T-helper 2 cell (primary cell): ENCODE measurements at regions not wholly inside any gene's neighbourhood (a gene's known extent, or its start where the extent isn't known, plus 50 kb on each side); places are given as distances from the start of the nearest gene placed in this dataset.
"Not testable (repeated sequence)": the region's sequence is repeated elsewhere in the genome, so short reads cannot be mapped to it uniquely, and the experiment has no call there.

Source experiments
- DNase-seq, 5 experiments: peaks; one replicate each; pipeline versions ENCODE4 v3.0.0 to v3.0.0-alpha.2; 2012 to 2022

- no peak for DNase-seq
Observed at GRCh38 chr1:224061436-224061835, 52.5 kb upstream of the FBXO28 start.

GRCh38 chr1:224059897-224060427, 53.9 kb upstream of the FBXO28 start:
- DNase-seq: no peak

DNA sequence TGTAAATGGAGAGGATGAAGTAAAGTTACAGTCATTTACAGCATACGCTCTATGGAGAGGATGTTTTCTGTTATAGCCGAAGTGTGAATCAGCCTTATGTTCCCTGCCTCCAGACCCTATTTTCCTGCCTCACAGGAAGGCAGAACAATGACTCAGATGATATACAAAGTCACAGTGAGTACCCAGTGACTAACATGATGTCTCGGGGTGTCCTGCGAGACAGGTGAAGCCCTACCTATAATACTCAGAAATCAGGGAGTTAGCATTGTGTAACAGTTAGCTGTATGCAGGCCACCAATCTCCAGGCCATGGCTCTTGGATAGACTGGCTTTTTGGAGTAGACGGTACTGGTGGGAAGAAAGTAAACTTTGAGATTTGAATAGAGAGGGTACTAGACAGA, 55.6 kb upstream of the FBXO28 start:
- no peak for DNase-seq

DNA sequence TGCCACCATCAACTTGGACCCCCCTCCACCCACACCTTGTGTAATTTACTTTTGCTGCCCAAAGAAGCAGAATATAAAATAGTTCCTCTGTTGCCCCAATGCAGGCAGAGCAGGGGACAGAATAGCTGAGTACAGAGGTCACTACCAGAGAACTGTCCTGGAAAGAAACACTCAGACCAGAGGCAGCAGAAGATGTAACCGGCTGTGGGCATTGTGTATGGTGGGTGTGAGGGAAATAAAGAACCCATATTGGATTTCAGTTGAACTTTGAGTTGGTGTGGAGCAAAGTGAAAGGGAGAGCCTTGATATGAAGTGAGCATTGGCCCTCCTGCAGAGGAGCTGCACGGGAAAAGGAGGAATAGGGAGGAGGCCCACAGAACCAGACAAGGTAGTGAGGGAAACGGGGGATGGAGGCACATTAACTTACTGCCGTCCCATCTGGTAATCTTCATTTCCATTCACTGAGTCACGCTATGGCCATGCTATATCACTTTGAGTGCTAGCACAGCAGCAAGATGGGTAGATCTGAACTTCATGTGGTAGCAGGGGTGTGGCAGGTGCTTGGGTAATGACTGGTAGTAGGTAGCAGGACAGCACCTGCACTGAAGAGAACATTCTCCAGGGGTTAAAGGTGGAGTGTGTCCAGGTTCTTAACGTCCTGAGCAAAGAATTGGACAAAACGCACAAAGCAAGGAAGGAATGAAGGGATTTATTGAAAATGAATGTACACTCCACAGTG, 56.3 kb upstream of the FBXO28 start:
- DNase-seq: no peak

DNA sequence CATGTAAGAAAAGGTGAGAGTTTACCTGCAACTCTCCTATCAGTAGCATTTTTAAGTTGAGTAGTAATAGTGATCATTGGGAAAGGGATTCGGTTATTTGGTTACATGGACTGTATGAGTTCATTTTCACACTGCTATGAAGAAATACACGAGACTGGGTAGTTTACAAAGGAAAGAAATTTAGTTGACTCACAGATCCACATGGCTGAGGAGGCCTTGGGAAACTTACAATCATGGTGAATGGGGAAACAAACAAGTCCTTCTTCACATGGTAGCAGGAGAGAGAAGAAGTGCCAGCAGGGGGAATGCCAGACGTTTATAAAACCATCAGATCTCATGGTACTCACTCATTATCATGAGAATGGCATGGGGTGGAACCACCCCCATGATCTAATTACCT, 59.3 kb upstream of the FBXO28 start:
- DNase-seq: no peak

- DNase-seq: no peak
Observed at GRCh38 chr1:224054012-224054411, 59.9 kb upstream of the FBXO28 start.

GRCh38 chr1:224053456-224053855, 60.5 kb upstream of the FBXO28 start:
- DNase-seq: no peak

DNA sequence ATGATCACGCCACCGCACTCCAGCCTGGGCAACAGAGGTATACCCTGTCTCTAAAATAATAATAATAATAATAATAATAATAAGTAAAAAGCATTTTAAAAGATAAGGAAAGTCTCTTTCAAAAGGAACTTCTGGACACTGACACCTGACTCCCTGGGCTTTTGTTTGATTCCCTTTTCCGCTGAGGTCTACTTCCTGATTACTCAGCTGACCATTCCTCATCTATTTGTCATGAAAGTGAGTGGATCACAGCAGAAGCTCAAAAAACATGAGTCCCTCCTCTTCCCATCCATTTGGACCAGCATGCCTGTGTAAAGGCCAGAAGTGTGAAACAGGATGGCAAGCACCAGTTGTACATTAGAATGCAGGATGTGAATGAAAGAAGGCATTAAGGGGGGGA, 61.1 kb upstream of the FBXO28 start:
- no peak for DNase-seq

GRCh38 chr1:224051782-224052181, 62.1 kb upstream of the FBXO28 start:
- not testable (repeated sequence) for DNase-seq

DNA sequence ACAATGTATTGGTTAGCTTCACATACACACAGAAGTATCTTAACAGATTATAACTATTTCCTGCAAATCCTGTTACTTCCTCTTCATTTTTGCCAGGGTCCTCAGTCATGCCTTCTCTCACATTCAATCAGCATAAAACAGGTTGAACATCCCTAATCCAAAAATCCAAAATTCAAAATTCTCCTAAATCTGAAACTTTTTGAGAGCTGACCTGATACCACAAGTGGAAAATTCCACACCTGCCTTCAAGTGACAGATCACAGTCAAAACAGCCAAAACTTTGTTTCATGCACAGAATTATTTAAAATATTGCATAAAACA, 62.9 kb upstream of the FBXO28 start:
- DNase-seq: no peak

DNA sequence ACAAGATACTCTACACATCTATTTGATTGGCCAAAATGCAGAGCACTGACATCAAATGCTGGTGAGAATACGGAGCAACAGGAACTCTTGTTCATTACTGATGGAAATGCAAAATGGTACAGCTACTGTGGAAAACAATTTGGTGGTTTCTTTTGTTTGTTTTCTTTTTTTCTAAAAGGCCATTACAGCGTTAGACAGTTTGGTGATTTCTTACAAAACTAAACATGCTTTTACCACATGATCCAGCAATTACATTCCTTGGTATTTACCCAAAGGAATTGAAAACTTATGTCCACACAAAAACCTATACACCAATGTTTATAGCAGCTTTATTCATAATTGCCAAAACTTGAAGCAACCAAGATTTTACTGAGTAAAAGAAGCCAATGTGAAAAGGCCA, 66.4 kb upstream of the FBXO28 start:
- no peak for DNase-seq

GRCh38 chr1:224045556-224045955, 68.4 kb upstream of the FBXO28 start:
- no peak for DNase-seq

- DNase-seq: no peak
Observed at GRCh38 chr1:224044420-224044819, 69.5 kb upstream of the FBXO28 start.

DNA sequence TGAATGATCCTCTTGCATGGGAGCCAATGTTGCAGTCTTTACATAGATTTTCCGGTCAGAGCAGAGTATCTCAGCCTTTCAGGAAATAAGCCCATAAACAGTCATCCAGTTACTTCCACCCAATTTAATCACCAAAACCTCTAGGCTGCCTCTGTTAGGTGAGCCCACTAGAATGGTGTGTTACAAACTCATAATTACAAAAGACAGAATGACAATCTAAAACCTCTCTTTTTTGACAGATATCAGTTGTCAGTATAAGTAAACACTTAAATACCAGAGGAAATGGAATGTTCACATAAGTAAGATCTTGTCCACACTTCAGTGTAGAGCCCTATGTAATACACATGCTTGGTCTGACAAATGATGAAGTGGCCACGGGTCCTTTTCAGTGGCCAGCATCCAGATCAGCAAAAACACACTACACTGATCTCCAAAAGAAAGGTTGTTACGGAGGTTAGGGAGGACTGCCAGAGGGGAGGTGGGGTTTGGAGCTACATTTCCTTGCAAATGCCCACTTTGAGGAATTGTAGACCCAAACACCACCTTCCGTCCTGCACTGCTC, 71.3 kb upstream of the FBXO28 start:
- DNase-seq: peak in 1 of 5 experiments; percentile 30

- no peak for DNase-seq
Observed at GRCh38 chr1:224041032-224041431, 72.9 kb upstream of the FBXO28 start.

DNA sequence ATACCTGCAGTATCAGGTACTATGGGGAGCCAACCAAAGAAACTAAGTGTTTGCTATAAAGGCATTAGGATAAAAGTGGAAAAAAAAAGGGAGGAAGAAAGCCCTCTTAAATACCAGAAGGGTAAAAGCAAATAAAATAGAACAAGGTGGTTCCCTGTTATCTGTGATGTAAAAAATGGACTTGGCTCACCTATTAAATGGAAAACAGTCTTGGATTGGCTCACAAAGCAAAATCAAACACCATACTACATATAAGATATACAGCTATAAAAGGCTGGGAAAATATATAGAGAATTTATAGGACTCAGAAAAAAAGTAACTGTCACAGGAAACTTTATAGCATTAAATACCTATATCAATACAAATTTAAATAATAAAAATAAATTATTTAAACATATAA, 73.5 kb upstream of the FBXO28 start:
- DNase-seq: not testable (repeated sequence)

DNA sequence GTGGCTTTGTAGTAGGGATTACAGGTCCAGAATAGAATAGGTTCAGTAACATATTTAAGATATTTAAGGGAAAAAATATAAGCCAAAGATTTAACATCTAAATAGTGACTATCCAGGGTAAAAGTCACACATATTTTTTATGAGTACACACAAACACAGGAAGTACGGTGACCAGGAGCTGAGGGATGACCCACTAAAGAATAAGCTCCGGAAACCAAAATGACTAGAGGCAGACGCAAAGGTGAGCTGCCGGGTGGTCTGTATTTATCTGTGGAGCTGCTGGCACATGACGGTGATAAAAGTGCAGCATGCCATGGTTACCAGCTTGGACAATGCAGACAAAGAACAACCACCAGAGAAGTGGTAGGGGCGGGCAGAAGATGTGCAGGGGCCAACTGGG, 73.9 kb upstream of the FBXO28 start:
- DNase-seq: not testable (repeated sequence)

DNA sequence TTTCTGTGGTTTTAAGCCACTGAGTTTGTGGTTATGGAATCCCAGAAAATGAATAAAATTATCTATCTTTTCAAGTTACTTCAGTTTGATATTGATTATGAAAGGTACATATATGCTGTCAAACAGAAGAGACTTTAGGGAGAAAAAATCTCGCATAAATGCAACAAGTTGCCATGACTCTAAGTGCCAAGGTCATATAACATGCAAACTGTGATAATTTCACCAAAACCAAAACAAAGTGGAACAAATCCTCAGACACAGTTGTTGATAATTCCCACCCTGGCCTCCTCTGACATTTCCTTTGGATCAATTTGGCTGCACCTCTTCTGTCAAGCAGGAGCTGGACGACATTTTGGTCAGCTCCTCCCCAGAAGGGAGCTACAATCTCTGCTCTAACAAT, 75.1 kb upstream of the FBXO28 start:
- not testable (repeated sequence) for DNase-seq

- DNase-seq: not testable (repeated sequence)
Observed at GRCh38 chr1:224037362-224037761, 76.5 kb upstream of the FBXO28 start.

GRCh38 chr1:224032608-224033276, 81.2 kb upstream of the FBXO28 start:
- not testable (repeated sequence) for DNase-seq

DNA sequence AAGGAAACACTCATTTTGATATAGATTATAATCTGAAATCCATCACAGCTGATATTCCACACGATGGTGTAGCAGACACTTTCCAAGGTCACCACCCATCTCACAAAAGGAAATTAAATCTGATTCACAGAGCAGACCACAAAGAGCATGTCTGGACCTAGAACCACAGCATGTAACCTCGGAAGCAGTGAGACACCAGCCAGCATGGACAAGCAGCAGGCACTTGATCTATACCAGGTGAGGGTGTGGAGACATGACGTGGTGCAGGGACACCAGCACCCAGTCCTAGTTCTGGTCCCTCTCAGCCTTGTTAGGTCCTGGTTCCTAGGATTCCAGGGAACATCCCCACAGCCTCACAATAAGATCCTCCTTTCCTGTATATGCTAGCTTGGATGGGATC, 81.9 kb upstream of the FBXO28 start:
- DNase-seq: not testable (repeated sequence)

GRCh38 chr1:224030257-224030656, 83.7 kb upstream of the FBXO28 start:
- DNase-seq: not testable (repeated sequence)

DNA sequence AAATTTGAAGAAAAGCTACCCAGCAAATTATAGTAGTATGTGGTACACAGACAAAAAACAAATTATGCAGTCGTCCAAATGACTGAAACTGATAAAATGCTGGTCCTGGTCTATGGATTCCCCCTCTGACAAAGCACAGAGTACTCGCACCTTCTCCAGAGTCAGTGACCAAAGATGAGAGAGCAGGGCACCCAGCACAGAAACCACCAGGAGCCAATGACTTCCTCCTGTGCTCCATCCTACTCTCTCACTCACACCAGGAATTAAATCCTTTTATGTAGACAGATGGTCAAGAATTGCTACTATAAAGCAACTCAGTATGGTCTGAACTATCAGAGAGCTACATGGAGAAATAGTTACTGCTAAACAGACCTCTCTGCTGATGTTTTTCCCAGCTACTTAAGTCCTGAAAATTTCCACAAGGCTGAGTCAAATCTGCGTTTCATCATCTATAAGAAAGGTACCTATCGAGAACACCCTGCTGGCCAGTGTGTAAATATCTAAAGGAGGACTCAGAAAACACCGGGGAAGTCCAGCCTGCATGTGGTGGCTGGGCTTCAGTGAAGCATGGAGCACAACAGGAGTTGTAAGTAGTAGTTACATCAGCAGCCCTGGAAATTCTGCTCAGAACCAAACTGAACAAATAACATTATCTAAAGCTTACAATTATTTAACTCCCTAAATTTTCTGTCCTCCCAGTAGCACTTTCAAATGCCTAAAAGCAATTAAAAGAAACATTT, 84.5 kb upstream of the FBXO28 start:
- not testable (repeated sequence) for DNase-seq
